HFFc6 (cell line): ENCODE measurements at regions not wholly inside any gene's neighbourhood (a gene's known extent, or its start where the extent isn't known, plus 50 kb on each side); places are given as distances from the start of the nearest gene placed in this dataset.

Source experiments
- DNase-seq: peaks from one replicate; pipeline ENCODE4 v3.0.0-alpha.2; 2018
- H3K27ac Mint-ChIP-seq: 2 replicates; pipeline ENCODE4 v1.8.0; 2020; ENCODE audit warnings: mild to moderate bottlenecking, mixed read lengths
- H3K27me3 Mint-ChIP-seq: 2 replicates; pipeline ENCODE4 v1.8.0; 2021; ENCODE audit warnings: mild to moderate bottlenecking, moderate library complexity, mixed read lengths; ENCODE audit not compliant: insufficient read depth
- H3K36me3 Mint-ChIP-seq: 2 replicates; pipeline ENCODE4 v1.8.0; 2021; ENCODE audit warnings: low read depth, mixed read lengths
- H3K4me1 Mint-ChIP-seq: 2 replicates; pipeline ENCODE4 v1.8.0; 2020; ENCODE audit warnings: low read depth, mixed read lengths
- H3K4me3 Mint-ChIP-seq: 2 replicates; pipeline ENCODE4 v1.8.0; 2020; ENCODE audit warnings: mild to moderate bottlenecking, moderate library complexity, mixed read lengths
- H3K9me3 Mint-ChIP-seq: 2 replicates; pipeline ENCODE4 v1.8.0; 2020; ENCODE audit warnings: mild to moderate bottlenecking, mixed read lengths
- TF ChIP-seq, protein P1 (sequence below): fragments of 200-600 bp; sonication (generic); IDR thresholded peaks from 2 replicates; pipeline ENCODE4 v1.5.0; 2021; ENCODE audit warnings: antibody characterized with exemption, mild to moderate bottlenecking

- DNase-seq = peak; percentile 29
- H3K27me3 Mint-ChIP-seq = no peaks in the 10 kb centered on the region
- peaks cover 24% of the 10 kb centered on the region for H3K4me1 Mint-ChIP-seq
- H3K4me3 Mint-ChIP-seq = no peak overlapping the region
- TF ChIP-seq, protein P1, sequence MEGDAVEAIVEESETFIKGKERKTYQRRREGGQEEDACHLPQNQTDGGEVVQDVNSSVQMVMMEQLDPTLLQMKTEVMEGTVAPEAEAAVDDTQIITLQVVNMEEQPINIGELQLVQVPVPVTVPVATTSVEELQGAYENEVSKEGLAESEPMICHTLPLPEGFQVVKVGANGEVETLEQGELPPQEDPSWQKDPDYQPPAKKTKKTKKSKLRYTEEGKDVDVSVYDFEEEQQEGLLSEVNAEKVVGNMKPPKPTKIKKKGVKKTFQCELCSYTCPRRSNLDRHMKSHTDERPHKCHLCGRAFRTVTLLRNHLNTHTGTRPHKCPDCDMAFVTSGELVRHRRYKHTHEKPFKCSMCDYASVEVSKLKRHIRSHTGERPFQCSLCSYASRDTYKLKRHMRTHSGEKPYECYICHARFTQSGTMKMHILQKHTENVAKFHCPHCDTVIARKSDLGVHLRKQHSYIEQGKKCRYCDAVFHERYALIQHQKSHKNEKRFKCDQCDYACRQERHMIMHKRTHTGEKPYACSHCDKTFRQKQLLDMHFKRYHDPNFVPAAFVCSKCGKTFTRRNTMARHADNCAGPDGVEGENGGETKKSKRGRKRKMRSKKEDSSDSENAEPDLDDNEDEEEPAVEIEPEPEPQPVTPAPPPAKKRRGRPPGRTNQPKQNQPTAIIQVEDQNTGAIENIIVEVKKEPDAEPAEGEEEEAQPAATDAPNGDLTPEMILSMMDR = peak; percentile 74
- 0 out of 2 replicates have a peak, but pooled peaks cover 5% of the 10 kb centered on the region for H3K36me3 Mint-ChIP-seq
- peak overlapping the region; percentile 20 for H3K27ac Mint-ChIP-seq
- no peaks in the 10 kb centered on the region for H3K9me3 Mint-ChIP-seq
These were observed 208.4 kb upstream of the COL3A1 start for GRCh38 chr2:188765522-188766470.

DNA sequence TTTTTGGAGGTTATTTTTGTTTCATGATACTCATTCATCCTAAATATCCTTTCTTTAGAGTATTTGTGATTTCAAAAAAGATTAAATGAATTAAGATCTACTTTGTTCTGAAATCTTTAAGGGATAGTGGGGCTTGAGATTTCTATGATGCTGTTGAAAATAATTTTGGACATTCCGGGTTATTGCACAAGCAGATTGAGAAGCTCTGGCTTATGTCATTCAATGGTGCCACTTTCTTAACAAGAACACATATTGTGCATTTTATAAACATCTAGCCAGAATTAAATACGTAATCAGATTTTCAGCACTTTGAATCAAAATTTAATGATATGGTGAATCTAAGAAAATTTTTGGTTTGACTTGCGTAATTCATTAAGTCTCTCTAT lies 207.7 kb upstream of the COL3A1 start:
- 0 out of 2 replicates have a peak, but pooled peaks cover 5% of the 10 kb centered on the region for H3K36me3 Mint-ChIP-seq
- H3K4me1 Mint-ChIP-seq = peaks cover 24% of the 10 kb centered on the region
- DNase-seq = no peak
- no peaks in the 10 kb centered on the region for H3K9me3 Mint-ChIP-seq
- H3K27me3 Mint-ChIP-seq = no peaks in the 10 kb centered on the region
- TF ChIP-seq, protein P1 = no peak
- 0 out of 2 replicates have a peak overlapping the region, but pooled peaks have one; percentile 16 for H3K27ac Mint-ChIP-seq
- no peak overlapping the region for H3K4me3 Mint-ChIP-seq

- 0 out of 2 replicates have a peak, but pooled peaks cover 5% of the 10 kb centered on the region for H3K36me3 Mint-ChIP-seq
- TF ChIP-seq, protein P1 = no peak
- no peak overlapping the region for H3K27ac Mint-ChIP-seq
- no peak for DNase-seq
- no peak overlapping the region for H3K4me3 Mint-ChIP-seq
- H3K4me1 Mint-ChIP-seq = peaks cover 24% of the 10 kb centered on the region
- H3K27me3 Mint-ChIP-seq = no peaks in the 10 kb centered on the region
- no peaks in the 10 kb centered on the region for H3K9me3 Mint-ChIP-seq
These were observed 207.0 kb upstream of the COL3A1 start for GRCh38 chr2:188767176-188767575.

DNA sequence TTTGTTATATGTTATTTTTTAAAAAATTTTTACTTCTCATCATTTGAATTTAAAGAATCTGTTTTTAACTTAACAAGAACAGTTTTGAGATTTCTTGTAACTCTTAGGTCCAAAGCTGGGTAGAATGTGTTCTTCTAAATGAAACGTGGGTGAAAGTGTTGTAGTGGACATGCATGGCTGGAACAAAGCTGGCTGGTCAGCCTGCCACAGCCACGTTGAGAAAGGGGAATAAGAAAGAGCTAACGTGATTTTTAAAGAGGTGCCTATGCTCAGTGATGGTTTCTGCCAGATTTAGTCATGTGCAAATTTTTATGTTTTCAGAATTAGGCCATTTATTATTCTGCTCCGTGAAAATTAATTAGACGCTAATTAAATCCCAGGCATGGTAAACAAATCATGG lies 203.9 kb upstream of the COL3A1 start:
- TF ChIP-seq, protein P1 = no peak
- no peak overlapping the region for H3K4me3 Mint-ChIP-seq

DNA sequence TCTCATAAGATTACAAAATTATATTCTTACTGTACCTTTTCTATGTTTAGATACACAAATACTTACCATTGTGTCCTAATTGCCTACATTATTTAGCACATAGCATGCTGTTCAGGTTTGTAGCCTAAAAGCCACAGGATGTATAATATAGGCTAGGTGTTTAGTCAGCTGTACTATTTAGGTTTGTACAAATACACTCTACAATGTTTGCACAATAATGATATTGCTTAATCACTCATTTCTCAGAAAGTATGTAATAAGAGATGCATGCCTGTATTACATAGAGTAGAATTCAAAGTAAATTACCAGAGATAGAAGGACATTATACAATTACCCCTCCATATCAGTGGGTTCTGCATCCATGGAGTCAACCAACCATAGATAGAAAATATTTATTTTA lies 201.1 kb upstream of the COL3A1 start:
- TF ChIP-seq, protein P1 = no peak
- Mint-ChIP-seq H3K36me3 (0 out of 2 replicates have a peak, but pooled peaks cover 5% of the 10 kb centered on the region), H3K9me3 (no peaks in the 10 kb centered on the region), H3K27ac (no peak overlapping the region), H3K4me3 (no peak overlapping the region), H3K27me3 (no peaks in the 10 kb centered on the region), H3K4me1 (peaks cover 26% of the 10 kb centered on the region)
- no peak for DNase-seq

More for the DNA sequence above, 203.9 kb upstream of the COL3A1 start:
- no peaks in the 10 kb centered on the region for H3K9me3 Mint-ChIP-seq
- no peak for DNase-seq
- peaks cover 22% of the 10 kb centered on the region for H3K4me1 Mint-ChIP-seq
- 0 out of 2 replicates have a peak, but pooled peaks cover 5% of the 10 kb centered on the region for H3K36me3 Mint-ChIP-seq
- no peaks in the 10 kb centered on the region for H3K27me3 Mint-ChIP-seq
- no peak overlapping the region for H3K27ac Mint-ChIP-seq
